ENCODE measurements at regions not wholly inside any gene's neighbourhood (a gene's known extent, or its start where the extent isn't known, plus 50 kb on each side); places are given as distances from the start of the nearest gene placed in this dataset.

- CTCF ChIA-PET: no interaction called here
- DNase-seq: no peak
- no peak overlapping the region for H3K27ac Mint-ChIP-seq
- no peak overlapping the region for H3K4me3 Mint-ChIP-seq
- H3K27me3 Mint-ChIP-seq: no peaks in the 10 kb centered on the region
- H3K4me1 Mint-ChIP-seq: no peaks in the 10 kb centered on the region
- H3K36me3 Mint-ChIP-seq: no peaks in the 10 kb centered on the region
- H3K9me3 Mint-ChIP-seq: no peaks in the 10 kb centered on the region
Measured at GRCh38 chr3:189096092-189096491, 75.7 kb upstream of the TPRG1 start.

- Mint-ChIP-seq H3K9me3 (no peaks in the 10 kb centered on the region), H3K4me3 (no peak overlapping the region), H3K4me1 (no peaks in the 10 kb centered on the region), H3K36me3 (no peaks in the 10 kb centered on the region), H3K27ac (no peak overlapping the region), H3K27me3 (no peaks in the 10 kb centered on the region)
- DNase-seq: no peak
- CTCF ChIA-PET: no interaction called here
Measured at GRCh38 chr3:189099031-189099471, 72.7 kb upstream of the TPRG1 start.

- CTCF ChIA-PET: interaction anchor here (0.9 kb wide), 1 partner anchor 58 kb away, joined by 3 read pairs; no protein-coding TSS in a partner anchor
- no peak overlapping the region for H3K4me3 Mint-ChIP-seq
- H3K4me1 Mint-ChIP-seq: no peaks in the 10 kb centered on the region
- no peaks in the 10 kb centered on the region for H3K36me3 Mint-ChIP-seq
- no peaks in the 10 kb centered on the region for H3K27me3 Mint-ChIP-seq
- no peaks in the 10 kb centered on the region for H3K9me3 Mint-ChIP-seq
- no peak overlapping the region for H3K27ac Mint-ChIP-seq
- no peak for DNase-seq
Measured at GRCh38 chr3:189099505-189100290, 72.1 kb upstream of the TPRG1 start.

GRCh38 chr3:189100866-189101265, 70.9 kb upstream of the TPRG1 start:
- Mint-ChIP-seq H3K4me1 (no peaks in the 10 kb centered on the region), H3K9me3 (no peaks in the 10 kb centered on the region)
- CTCF ChIA-PET: no interaction called here

GRCh38 chr3:189101594-189101993, 70.2 kb upstream of the TPRG1 start:
- Mint-ChIP-seq H3K36me3 (no peaks in the 10 kb centered on the region), H3K9me3 (no peaks in the 10 kb centered on the region), H3K27me3 (no peaks in the 10 kb centered on the region), H3K4me1 (no peaks in the 10 kb centered on the region), H3K27ac (no peak overlapping the region), H3K4me3 (no peak overlapping the region)
- CTCF ChIA-PET: no interaction called here
- no peak for DNase-seq

More at GRCh38 chr3:189100866-189101265, 70.9 kb upstream of the TPRG1 start:
- Mint-ChIP-seq H3K27ac (no peak overlapping the region), H3K4me3 (no peak overlapping the region), H3K36me3 (no peaks in the 10 kb centered on the region), H3K27me3 (no peaks in the 10 kb centered on the region)
- no peak for DNase-seq

GRCh38 chr3:189103208-189103607, 68.6 kb upstream of the TPRG1 start:
- no peak overlapping the region for H3K27ac Mint-ChIP-seq
- peaks cover 3% of the 10 kb centered on the region for H3K27me3 Mint-ChIP-seq
- no peaks in the 10 kb centered on the region for H3K9me3 Mint-ChIP-seq
- no peaks in the 10 kb centered on the region for H3K4me1 Mint-ChIP-seq
- CTCF ChIA-PET: no interaction called here
- no peaks in the 10 kb centered on the region for H3K36me3 Mint-ChIP-seq
- no peak overlapping the region for H3K4me3 Mint-ChIP-seq
- no peak for DNase-seq

GRCh38 chr3:189108067-189108466, 63.7 kb upstream of the TPRG1 start:
- Mint-ChIP-seq H3K4me3 (no peak overlapping the region), H3K4me1 (no peaks in the 10 kb centered on the region), H3K27me3 (peaks cover 19% of the 10 kb centered on the region), H3K27ac (no peak overlapping the region), H3K9me3 (no peaks in the 10 kb centered on the region), H3K36me3 (no peaks in the 10 kb centered on the region)
- CTCF ChIA-PET: no interaction called here
- no peak for DNase-seq

GRCh38 chr3:189108735-189109134, 63.0 kb upstream of the TPRG1 start:
- H3K27ac Mint-ChIP-seq: no peak overlapping the region
- H3K36me3 Mint-ChIP-seq: no peaks in the 10 kb centered on the region
- peaks cover 19% of the 10 kb centered on the region for H3K27me3 Mint-ChIP-seq
- no peaks in the 10 kb centered on the region for H3K9me3 Mint-ChIP-seq
- no peak for DNase-seq
- CTCF ChIA-PET: no interaction called here
- no peaks in the 10 kb centered on the region for H3K4me1 Mint-ChIP-seq
- no peak overlapping the region for H3K4me3 Mint-ChIP-seq

GRCh38 chr3:189109145-189109544, 62.6 kb upstream of the TPRG1 start:
- no peak for DNase-seq
- Mint-ChIP-seq H3K27me3 (peaks cover 19% of the 10 kb centered on the region), H3K36me3 (no peaks in the 10 kb centered on the region), H3K4me3 (no peak overlapping the region), H3K4me1 (no peaks in the 10 kb centered on the region), H3K27ac (no peak overlapping the region), H3K9me3 (no peaks in the 10 kb centered on the region)
- CTCF ChIA-PET: no interaction called here

- CTCF ChIA-PET: no interaction called here
- no peak overlapping the region for H3K27ac Mint-ChIP-seq
- H3K36me3 Mint-ChIP-seq: peaks cover 16% of the 10 kb centered on the region
- no peaks in the 10 kb centered on the region for H3K27me3 Mint-ChIP-seq
- peaks cover 25% of the 10 kb centered on the region for H3K9me3 Mint-ChIP-seq
- no peak overlapping the region for H3K4me3 Mint-ChIP-seq
- DNase-seq: no peak
- peaks cover 8% of the 10 kb centered on the region for H3K4me1 Mint-ChIP-seq
Measured at GRCh38 chr3:189117087-189117486, 54.7 kb upstream of the TPRG1 start.

GRCh38 chr3:189118896-189119295, 52.9 kb upstream of the TPRG1 start:
- CTCF ChIA-PET: no interaction called here
- no peaks in the 10 kb centered on the region for H3K27me3 Mint-ChIP-seq
- H3K4me3 Mint-ChIP-seq: no peak overlapping the region

GRCh38 chr3:189119950-189120349, 51.8 kb upstream of the TPRG1 start:
- CTCF ChIA-PET: no interaction called here
- peaks cover 16% of the 10 kb centered on the region for H3K36me3 Mint-ChIP-seq
- no peaks in the 10 kb centered on the region for H3K27me3 Mint-ChIP-seq
- no peak for DNase-seq
- H3K9me3 Mint-ChIP-seq: peaks cover 25% of the 10 kb centered on the region
- H3K4me1 Mint-ChIP-seq: peaks cover 10% of the 10 kb centered on the region
- H3K4me3 Mint-ChIP-seq: no peak overlapping the region
- no peak overlapping the region for H3K27ac Mint-ChIP-seq

More at GRCh38 chr3:189118896-189119295, 52.9 kb upstream of the TPRG1 start:
- peaks cover 10% of the 10 kb centered on the region for H3K4me1 Mint-ChIP-seq
- no peak for DNase-seq
- H3K9me3 Mint-ChIP-seq: peaks cover 25% of the 10 kb centered on the region
- H3K27ac Mint-ChIP-seq: no peak overlapping the region
- H3K36me3 Mint-ChIP-seq: peaks cover 16% of the 10 kb centered on the region

GRCh38 chr3:189121092-189121491, 50.7 kb upstream of the TPRG1 start:
- no peak for DNase-seq
- Mint-ChIP-seq H3K27ac (no peak overlapping the region), H3K36me3 (peaks cover 16% of the 10 kb centered on the region), H3K4me3 (no peak overlapping the region), H3K9me3 (peaks cover 25% of the 10 kb centered on the region), H3K4me1 (peaks cover 14% of the 10 kb centered on the region), H3K27me3 (no peaks in the 10 kb centered on the region)
- CTCF ChIA-PET: interaction anchor here (1.3 kb wide), 1 partner anchor 11 kb away, joined by 3 read pairs; no protein-coding TSS in a partner anchor

Measured in activated naive CD4-positive, alpha-beta T cell treated with anti-CD3 and anti-CD28 coated beads, Interleukin-2, amount 10 ng/mL, durations not matched to agents 7 days and 5 days (primary cell).